ENCODE measurements at regions not wholly inside any gene's neighbourhood (a gene's known extent, or its start where the extent isn't known, plus 50 kb on each side); places are given as distances from the start of the nearest gene placed in this dataset.

DNA sequence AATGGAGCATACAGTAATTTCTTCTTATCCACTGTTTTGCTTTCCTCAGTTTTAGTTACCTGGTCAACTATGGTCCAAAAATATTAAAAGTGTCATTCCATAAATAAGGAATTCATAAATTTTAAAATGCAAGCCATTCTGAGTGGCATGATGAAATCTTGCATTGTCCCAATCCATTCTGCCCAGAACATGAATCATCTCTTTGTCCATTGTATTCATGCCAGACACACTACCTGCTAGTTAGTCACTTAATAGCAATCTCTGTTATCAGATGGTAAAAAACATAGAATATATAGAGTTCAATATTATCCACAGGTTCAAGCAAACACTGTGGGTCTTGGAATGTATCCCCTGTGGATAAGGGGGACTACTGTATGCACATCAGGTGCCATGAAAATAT, 872.2 kb upstream of the NXPH2 start:
- no peak for TF ChIP-seq POLR2A (IDR thresholded peaks at IDR 0.05)
- TF ChIP-seq, protein P1, sequence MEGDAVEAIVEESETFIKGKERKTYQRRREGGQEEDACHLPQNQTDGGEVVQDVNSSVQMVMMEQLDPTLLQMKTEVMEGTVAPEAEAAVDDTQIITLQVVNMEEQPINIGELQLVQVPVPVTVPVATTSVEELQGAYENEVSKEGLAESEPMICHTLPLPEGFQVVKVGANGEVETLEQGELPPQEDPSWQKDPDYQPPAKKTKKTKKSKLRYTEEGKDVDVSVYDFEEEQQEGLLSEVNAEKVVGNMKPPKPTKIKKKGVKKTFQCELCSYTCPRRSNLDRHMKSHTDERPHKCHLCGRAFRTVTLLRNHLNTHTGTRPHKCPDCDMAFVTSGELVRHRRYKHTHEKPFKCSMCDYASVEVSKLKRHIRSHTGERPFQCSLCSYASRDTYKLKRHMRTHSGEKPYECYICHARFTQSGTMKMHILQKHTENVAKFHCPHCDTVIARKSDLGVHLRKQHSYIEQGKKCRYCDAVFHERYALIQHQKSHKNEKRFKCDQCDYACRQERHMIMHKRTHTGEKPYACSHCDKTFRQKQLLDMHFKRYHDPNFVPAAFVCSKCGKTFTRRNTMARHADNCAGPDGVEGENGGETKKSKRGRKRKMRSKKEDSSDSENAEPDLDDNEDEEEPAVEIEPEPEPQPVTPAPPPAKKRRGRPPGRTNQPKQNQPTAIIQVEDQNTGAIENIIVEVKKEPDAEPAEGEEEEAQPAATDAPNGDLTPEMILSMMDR (IDR thresholded peaks at IDR 0.05): no peak
